ENCODE measurements at regions not wholly inside any gene's neighbourhood (a gene's known extent, or its start where the extent isn't known, plus 50 kb on each side); places are given as distances from the start of the nearest gene placed in this dataset.

DNA sequence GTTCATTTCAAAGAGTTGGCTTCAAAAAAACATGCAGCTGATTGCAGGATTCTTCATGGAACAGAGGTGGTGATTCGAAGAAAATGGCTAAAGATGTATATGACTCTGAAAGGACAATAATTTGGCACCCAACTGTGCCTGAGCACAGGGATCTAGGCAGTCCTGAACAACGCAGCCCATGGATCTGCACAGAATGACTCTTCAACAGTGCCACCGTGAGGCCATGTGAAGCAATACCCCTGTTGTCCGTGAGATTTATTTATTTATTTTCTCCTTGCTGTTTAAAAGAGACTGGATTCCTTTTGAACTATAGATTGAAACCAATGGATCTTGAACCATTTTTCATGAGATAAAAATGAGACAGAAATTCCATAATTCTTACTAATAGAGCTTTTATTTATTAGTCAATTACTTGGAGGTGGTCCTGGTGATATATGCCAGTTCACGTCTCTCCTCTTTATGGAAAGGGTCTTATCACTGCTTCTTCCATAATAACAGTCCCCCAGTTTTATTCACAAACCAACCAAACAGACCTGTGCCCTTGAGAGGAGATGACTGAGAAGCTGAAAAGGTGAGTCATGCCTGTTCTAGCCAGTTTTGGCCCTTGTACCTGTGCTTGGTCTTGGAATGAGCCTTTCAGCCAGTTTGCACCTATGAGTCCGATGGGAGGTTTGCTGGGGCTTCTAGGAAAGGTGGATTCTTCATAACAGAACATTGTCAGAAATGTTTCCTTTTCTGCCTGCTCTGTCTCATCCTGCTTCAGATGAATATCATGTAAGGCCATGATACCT is 1598.3 kb downstream of the AACS start:
- peak in 1 of 2 donors; percentile 29 for DNase-seq (ENCODE audit: low read depth in 2 of 2)

DNA sequence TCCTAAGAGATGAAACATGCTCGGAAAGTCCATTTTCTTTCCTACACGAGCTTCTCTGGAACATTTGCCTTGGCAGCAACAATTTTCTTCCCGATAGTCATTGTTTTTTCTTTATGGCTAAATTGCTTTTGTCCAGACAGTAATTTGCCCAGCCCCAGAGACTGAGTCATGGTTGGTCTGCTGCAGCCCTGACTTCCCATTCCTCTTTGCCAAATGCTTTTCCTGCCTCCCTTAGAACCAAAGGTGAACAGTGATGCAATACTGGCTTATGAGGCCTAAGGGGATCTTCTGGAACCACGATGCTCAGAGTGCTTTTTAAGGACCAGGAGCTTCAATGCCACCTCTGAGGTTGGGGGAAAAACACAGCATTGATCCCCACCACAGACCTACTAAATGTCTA is 1599.6 kb upstream of the TMEM132C start:
- DNase-seq (ENCODE audit: low read depth in 2 of 2), result peak; percentile 88 to 89

DNA sequence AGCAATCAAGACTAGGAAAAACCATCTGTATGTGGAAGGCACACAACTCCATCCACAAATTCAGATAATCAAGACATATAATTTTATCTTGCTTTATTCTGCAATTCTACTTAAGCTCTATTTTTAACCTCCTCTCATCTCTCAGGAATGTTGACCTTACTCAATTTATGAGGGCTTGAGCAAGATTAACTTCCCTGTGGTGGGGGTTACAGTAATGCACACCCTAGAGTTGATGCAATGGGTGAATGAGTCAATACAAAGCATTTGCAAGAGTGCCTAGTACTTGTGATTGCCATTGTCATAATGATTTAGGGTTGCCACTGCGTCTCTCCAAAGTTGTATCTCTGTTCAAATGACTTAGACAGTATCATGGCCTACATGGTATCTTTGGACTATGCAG is 1598.4 kb upstream of the TMEM132C start:
- DNase-seq (ENCODE audit: low read depth in 2 of 2), result peak in 1 of 2 donors; percentile 23

GRCh38 chr12:126668961-126669360 is 1598.0 kb upstream of the TMEM132C start:
- peak; percentile 82 to 90 for DNase-seq (ENCODE audit: low read depth in 2 of 2)

- peak in 1 of 2 donors; percentile 39 for DNase-seq (ENCODE audit: low read depth in 2 of 2)
Measured at GRCh38 chr12:126676434-126676833, 1590.5 kb upstream of the TMEM132C start.

GRCh38 chr12:126681676-126682075 is 1585.3 kb upstream of the TMEM132C start:
- peak in 1 of 2 donors; percentile 18 for DNase-seq (ENCODE audit: low read depth in 2 of 2)

GRCh38 chr12:126684703-126685102 is 1582.3 kb upstream of the TMEM132C start:
- DNase-seq (ENCODE audit: low read depth in 2 of 2), result no peak

DNA sequence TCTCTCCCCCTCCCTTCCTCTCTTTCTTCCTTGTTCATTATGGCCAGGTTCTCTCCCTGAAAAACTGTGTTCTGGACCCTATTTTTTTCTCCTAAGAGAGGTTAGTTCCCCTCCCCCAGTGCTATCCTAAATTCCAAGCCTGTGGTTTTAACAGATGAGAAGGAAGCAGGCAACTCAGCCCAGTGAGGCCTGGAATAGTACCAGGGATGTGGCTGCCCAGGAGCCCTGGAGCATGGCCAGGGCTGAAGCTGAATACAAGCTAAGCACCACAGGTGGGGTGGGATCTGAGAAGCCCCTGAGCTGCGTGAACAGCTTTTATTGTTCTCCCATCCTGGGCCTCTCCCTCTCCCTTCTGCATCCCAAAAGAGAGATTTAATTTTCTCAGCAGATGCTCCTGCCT is 1581.3 kb upstream of the TMEM132C start:
- no peak for DNase-seq (ENCODE audit: low read depth in 2 of 2)

GRCh38 chr12:126688556-126688955 is 1578.4 kb upstream of the TMEM132C start:
- DNase-seq (ENCODE audit: low read depth in 2 of 2), result no peak

DNA sequence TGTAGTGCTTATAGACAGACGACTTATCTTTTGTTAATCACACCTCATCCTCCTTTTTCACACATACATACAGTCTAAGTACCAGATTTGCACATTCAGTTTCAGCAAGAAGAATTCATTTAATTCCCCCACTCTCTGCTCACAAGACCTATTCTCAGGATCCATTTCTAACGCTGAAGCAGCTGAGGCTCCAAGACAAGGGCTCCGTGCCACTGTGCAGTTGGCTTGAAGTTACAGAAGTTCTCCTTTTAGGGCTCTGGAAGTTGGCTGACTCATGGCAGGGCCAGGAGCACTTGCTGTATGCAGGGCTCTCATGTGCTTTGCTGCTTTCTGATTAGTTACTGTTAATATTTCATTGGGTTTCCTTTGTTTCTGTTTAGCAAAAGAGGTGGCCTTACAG is 1566.9 kb upstream of the TMEM132C start:
- no peak for DNase-seq (ENCODE audit: low read depth in 2 of 2)

- no peak for DNase-seq (ENCODE audit: low read depth in 2 of 2)
Measured at GRCh38 chr12:126704609-126705008, 1562.4 kb upstream of the TMEM132C start.

GRCh38 chr12:126706300-126706699 is 1560.7 kb upstream of the TMEM132C start:
- no peak for DNase-seq (ENCODE audit: low read depth in 2 of 2)

DNA sequence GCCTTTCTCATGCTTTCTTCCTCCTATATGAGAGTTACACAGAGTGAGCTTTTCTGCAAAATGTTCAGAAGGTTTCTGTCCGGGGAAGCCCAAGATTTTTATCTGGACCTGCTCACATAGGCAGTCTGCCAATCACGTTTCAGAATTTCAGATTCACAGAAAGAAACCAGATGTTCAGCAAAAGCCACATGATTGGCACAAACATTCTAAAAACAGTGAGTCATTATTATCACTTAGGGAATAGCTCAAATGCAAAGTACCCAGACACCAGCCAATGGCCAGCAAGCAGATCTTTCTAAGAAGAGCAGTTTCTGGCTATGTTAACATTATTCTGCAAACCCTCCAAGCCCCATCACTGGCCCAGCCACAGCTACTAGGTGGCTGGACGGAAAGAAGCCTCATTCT is 1558.5 kb upstream of the TMEM132C start:
- DNase-seq (ENCODE audit: low read depth in 2 of 2), result peak in 1 of 2 donors; percentile 1

DNA sequence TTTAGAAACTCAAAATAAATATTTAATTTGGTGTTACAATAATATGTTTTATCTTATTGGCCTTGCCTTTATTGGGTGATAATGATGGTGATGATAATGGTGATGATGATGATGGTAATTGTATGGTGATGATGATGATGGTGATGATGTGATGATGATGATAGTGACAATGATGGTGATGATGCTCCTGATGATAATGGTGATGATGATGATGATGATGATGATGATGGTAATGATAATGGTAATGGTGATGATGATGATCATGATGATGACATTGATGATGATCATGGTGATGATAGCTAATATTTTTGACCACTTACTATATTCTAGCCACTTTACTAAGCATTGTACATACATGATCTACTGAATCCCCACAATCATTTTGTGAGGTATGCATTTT is 1548.6 kb upstream of the TMEM132C start:
- no peak for DNase-seq (ENCODE audit: low read depth in 2 of 2)

GRCh38 chr12:126719912-126720705 is 1546.9 kb upstream of the TMEM132C start:
- no peak for DNase-seq (ENCODE audit: low read depth in 2 of 2)

- DNase-seq (ENCODE audit: low read depth in 2 of 2), result no peak
Measured at GRCh38 chr12:126726481-126727217, 1540.3 kb upstream of the TMEM132C start.

- no peak for DNase-seq (ENCODE audit: low read depth in 2 of 2)
Measured at GRCh38 chr12:126727218-126728075, 1539.5 kb upstream of the TMEM132C start.

DNA sequence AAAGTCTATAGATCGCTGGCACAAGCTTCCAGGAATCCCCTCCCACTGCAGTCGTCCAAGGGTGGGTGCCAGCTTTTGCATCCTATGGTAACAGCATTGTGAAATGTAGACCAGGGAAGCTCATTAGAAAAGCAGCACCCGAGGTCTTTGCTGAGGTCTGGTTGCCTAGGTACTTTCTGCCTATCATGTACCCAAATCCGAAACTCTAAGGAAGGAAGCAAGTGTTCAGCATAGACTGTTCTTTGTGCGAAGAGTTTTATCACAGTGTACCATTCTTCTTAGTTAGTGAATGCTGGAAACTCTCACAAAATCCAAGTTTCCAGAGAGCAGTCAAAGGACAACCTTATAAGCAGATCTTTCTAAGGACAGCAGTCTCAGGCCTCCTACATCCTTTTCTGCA is 1532.7 kb upstream of the TMEM132C start:
- no peak for DNase-seq (ENCODE audit: low read depth in 2 of 2)

- no peak for DNase-seq (ENCODE audit: low read depth in 2 of 2)
Measured at GRCh38 chr12:126734710-126735109, 1532.3 kb upstream of the TMEM132C start.

DNA sequence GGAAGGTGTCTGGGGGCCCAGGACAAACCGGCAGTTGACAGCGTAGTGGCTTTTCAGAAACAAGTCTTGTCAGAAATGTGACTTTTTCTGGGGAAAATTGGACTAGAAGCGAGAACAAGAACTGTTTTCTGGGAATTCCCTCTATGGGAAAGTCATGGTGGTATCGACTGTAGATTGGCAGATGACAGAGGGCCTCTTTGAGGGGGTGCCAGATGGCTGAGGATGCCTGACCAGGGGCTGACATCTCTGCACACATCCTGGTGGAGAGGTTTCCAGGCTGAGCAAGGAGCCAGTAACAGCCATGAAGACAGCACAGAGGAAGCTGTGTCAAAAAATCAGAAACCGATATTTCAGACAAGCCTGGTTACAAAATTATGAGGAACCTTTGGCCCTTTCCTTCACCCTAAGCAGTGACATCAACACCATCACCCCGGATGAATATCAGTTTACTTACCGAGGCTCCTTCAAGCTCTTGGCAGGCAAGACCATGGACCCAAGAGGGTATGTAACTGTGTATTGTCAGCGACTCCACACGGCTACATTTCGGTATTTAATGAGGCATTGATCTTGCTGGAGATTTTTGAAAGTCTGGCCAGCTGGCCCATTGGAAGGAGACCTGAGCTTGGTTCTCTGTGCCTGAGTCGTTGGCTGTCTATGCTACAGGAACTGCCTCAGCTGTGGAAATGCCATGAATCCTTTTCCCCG is 1525.3 kb upstream of the TMEM132C start:
- no peak for DNase-seq (ENCODE audit: low read depth in 2 of 2)
